CD14-positive monocyte (primary cell): ENCODE measurements at regions not wholly inside any gene's neighbourhood (a gene's known extent, or its start where the extent isn't known, plus 50 kb on each side); places are given as distances from the start of the nearest gene placed in this dataset.

Experiments
- DNase-seq, 3 donors: peaks; one replicate each; pipeline ENCODE4 v3.0.0-alpha.2; 2011 to 2022
- H2AFZ ChIP-seq: 2 replicates; pipeline ENCODE4 v1.6.0; 2012; ENCODE audit warnings: mild to moderate bottlenecking, low read depth, low read length, inconsistent platforms; ENCODE audit not compliant: insufficient read depth, poor library complexity, severe bottlenecking
- H3K27ac ChIP-seq, 2 donors: 1 replicate in 1 of 2; 2 replicates in 1 of 2; pipeline ENCODE4 v1.5.1; 2012 to 2013; ENCODE audit warnings: low read length in 2 of 2, control low read depth in 1 of 2, inconsistent platforms in 1 of 2, low read depth in 1 of 2, mild to moderate bottlenecking in 1 of 2
- H3K27me3 ChIP-seq, 2 donors: one replicate each; pipeline versions ENCODE4 v1.6.0 to v1.6.1; 2011 to 2013; ENCODE audit warnings: low read length in 2 of 2; ENCODE audit not compliant: control insufficient read depth in 2 of 2, insufficient read depth in 2 of 2
- H3K36me3 ChIP-seq, 2 donors: replicated peaks in 1 of 2; 1 replicate in 1 of 2; 2 replicates in 1 of 2; pipeline versions ENCODE4 v1.5.1 to v1.6.1; 2012 to 2013; ENCODE audit warnings: low read length in 2 of 2, control low read depth in 1 of 2, inconsistent platforms in 1 of 2, mild to moderate bottlenecking in 1 of 2; ENCODE audit not compliant: insufficient read depth in 2 of 2, control insufficient read depth in 1 of 2
- H3K4me1 ChIP-seq, 2 donors: 1 replicate in 1 of 2; 2 replicates in 1 of 2; pipeline versions ENCODE4 v1.5.1 to v1.6.1; 2012 to 2013; ENCODE audit warnings: low read length in 2 of 2, control low read depth in 1 of 2, inconsistent platforms in 1 of 2, mild to moderate bottlenecking in 1 of 2, moderate library complexity in 1 of 2; ENCODE audit not compliant: insufficient read depth in 2 of 2, control insufficient read depth in 1 of 2
- H3K4me2 ChIP-seq: replicated peaks from 2 replicates; pipeline ENCODE3; 2012; ENCODE audit warnings: low read length, moderate library complexity, mild to moderate bottlenecking; ENCODE audit not compliant: poor library complexity, severe bottlenecking; ENCODE audit errors: extremely low read depth
- H3K4me3 ChIP-seq, 3 experiments: fragments of 200-600 bp in 1 of 3; sonication (generic) in 1 of 3; replicated peaks in 1 of 3; 1 replicate in 2 of 3; 2 replicates in 1 of 3; pipeline ENCODE4 v1.5.1; 2011 to 2013; ENCODE audit warnings: low read length in 3 of 3, mild to moderate bottlenecking in 3 of 3, control low read depth in 2 of 3, low read depth in 2 of 3, inconsistent platforms in 1 of 3, moderate library complexity in 1 of 3
- H3K79me2 ChIP-seq: 2 replicates; pipeline ENCODE4 v1.6.0; 2012; ENCODE audit warnings: mild to moderate bottlenecking, control low read depth, inconsistent platforms, low read length, moderate library complexity; ENCODE audit not compliant: insufficient read depth
- H3K9ac ChIP-seq: 2 replicates; pipeline ENCODE4 v1.6.0; 2017; ENCODE audit warnings: low read length, mild to moderate bottlenecking; ENCODE audit not compliant: insufficient read depth, poor library complexity, severe bottlenecking
- H3K9me3 ChIP-seq, 2 donors: replicated peaks in 1 of 2; 1 replicate in 1 of 2; 2 replicates in 1 of 2; pipeline versions ENCODE4 v1.5.1 to v1.6.1; 2012 to 2013; ENCODE audit warnings: low read length in 2 of 2, control low read depth in 1 of 2; ENCODE audit not compliant: control insufficient read depth in 1 of 2, insufficient read depth in 1 of 2
- H4K20me1 ChIP-seq: 2 replicates; pipeline ENCODE4 v1.6.0; 2012; ENCODE audit warnings: mild to moderate bottlenecking, low read length, control low read depth, moderate library complexity; ENCODE audit not compliant: insufficient read depth
- H3K27ac Mint-ChIP-seq, 7 donors: one replicate each; pipeline ENCODE4 v1.8.0; 2020; ENCODE audit warnings: mild to moderate bottlenecking in 7 of 7, mixed read lengths in 7 of 7, moderate library complexity in 6 of 7, inconsistent platforms in 2 of 7
- H3K27me3 Mint-ChIP-seq, 3 donors: one replicate each; pipeline ENCODE4 v1.8.0; 2021 to 2022; ENCODE audit warnings: low read depth in 3 of 3, mild to moderate bottlenecking in 3 of 3, mixed read lengths in 3 of 3, moderate library complexity in 3 of 3, inconsistent platforms in 1 of 3
- H3K36me3 Mint-ChIP-seq, 2 donors: one replicate each; pipeline ENCODE4 v1.8.0; 2020; ENCODE audit warnings: mixed read lengths in 2 of 2, inconsistent platforms in 1 of 2, mild to moderate bottlenecking in 1 of 2
- H3K4me1 Mint-ChIP-seq: one replicate; pipeline ENCODE4 v1.8.0; 2020; ENCODE audit warnings: mild to moderate bottlenecking, mixed read lengths
- H3K4me3 Mint-ChIP-seq, 2 donors: one replicate each; pipeline ENCODE4 v1.8.0; 2020; ENCODE audit warnings: mild to moderate bottlenecking in 2 of 2, mixed read lengths in 2 of 2, moderate library complexity in 1 of 2
- H3K9me3 Mint-ChIP-seq, 7 donors: one replicate each; pipeline ENCODE4 v1.8.0; 2020 to 2022; ENCODE audit warnings: mixed read lengths in 7 of 7, mild to moderate bottlenecking in 6 of 7, moderate library complexity in 6 of 7, inconsistent platforms in 2 of 7
- CTCF ChIP-seq: fragments of 200-600 bp; IDR thresholded peaks from one replicate; pipeline ENCODE4 v1.8.0; 2022; ENCODE audit warnings: antibody characterized with exemption, mild to moderate bottlenecking
- WGBS: methylation state at CpG from one replicate; pipeline ENCODE4 v1.1.5; 2013; ENCODE audit warnings: missing lambda C conversion rate; ENCODE audit not compliant: insufficient coverage; 5-methylcytosine and 5-hydroxymethylcytosine counted together
- intact Hi-C, 2 donors: fragments of 100-400 bp; cut with micrococcal nuclease; formaldehyde crosslinking; loops; one replicate each; pipeline versions ENCODE4 v1.15.0 to v1.15.1; 2023

DNA sequence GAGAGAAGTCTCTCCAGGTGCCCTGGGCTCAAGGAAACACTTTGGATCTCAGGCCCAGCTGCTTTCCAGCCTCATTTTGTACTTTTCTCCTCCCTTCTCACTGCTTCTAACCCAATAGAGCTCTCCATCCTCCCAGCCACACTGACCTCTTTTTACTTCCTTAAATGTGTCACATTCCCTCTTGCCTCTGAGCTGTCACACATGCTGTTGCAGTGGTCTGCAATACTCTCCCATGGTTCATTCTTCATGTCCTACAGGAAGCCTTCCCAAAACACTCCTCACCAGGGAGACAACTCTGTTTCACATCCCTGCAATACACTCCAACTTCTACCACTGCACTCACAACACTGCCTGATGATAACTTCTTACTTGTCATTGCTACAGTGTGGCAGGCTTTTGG is 242.1 kb upstream of the DYNLRB2 start:
- Mint-ChIP-seq H3K27ac (no peak overlapping the region), H3K36me3 (no peaks in the 10 kb centered on the region), H3K4me1 (no peaks in the 10 kb centered on the region), H3K9me3 (peaks cover 0 to 7% (median 3%) of the 10 kb centered on the region in 7 donors), H3K4me3 (no peak overlapping the region), H3K27me3 (no peaks in the 10 kb centered on the region)
- no peak overlapping the region for H3K4me3 ChIP-seq
- H3K27me3 ChIP-seq, result no peaks in the 10 kb centered on the region
- H2AFZ ChIP-seq, result no peak overlapping the region
- no peaks in the 10 kb centered on the region for H4K20me1 ChIP-seq
- H3K9me3 ChIP-seq, result peaks cover 0 to 8% of the 10 kb centered on the region in 2 donors
- H3K9ac ChIP-seq, result no peak overlapping the region
- H3K36me3 ChIP-seq, result no peaks in the 10 kb centered on the region
- H3K79me2 ChIP-seq, result no peaks in the 10 kb centered on the region
- intact Hi-C loops, result no loop called here
- TF ChIP-seq CTCF, result no peak
- no peak overlapping the region for H3K4me2 ChIP-seq
- H3K27ac ChIP-seq, result no peak overlapping the region
- no peaks in the 10 kb centered on the region for H3K4me1 ChIP-seq
- DNase-seq, result no peak

- 100% methylated on average over 2 of the region's 7 CpGs for WGBS
- no peak for DNase-seq
These were observed 244.8 kb upstream of the DYNLRB2 start for GRCh38 chr16:80296034-80296433.

More at GRCh38 chr16:80296034-80296433, 244.8 kb upstream of the DYNLRB2 start:
- Mint-ChIP-seq H3K27me3 (no peaks in the 10 kb centered on the region), H3K9me3 (peaks cover 0 to 8% (median 5%) of the 10 kb centered on the region in 7 donors), H3K27ac (no peak overlapping the region), H3K36me3 (no peaks in the 10 kb centered on the region), H3K4me1 (no peaks in the 10 kb centered on the region), H3K4me3 (no peak overlapping the region)
- Histone ChIP-seq H2AFZ (no peak overlapping the region), H3K9ac (no peak overlapping the region), H3K4me3 (no peak overlapping the region), H3K36me3 (no peaks in the 10 kb centered on the region), H3K27me3 (no peaks in the 10 kb centered on the region), H3K4me2 (no peak overlapping the region), H3K4me1 (no peaks in the 10 kb centered on the region), H3K27ac (no peak overlapping the region), H3K79me2 (no peaks in the 10 kb centered on the region), H4K20me1 (no peaks in the 10 kb centered on the region), H3K9me3 (peaks cover 0 to 8% of the 10 kb centered on the region in 2 donors)
- intact Hi-C loops, result no loop called here
- TF ChIP-seq CTCF, result no peak
